UCSD-AML1 (cell line): ENCODE measurements at regions not wholly inside any gene's neighbourhood (a gene's known extent, or its start where the extent isn't known, plus 50 kb on each side); places are given as distances from the start of the nearest gene placed in this dataset.
"Not testable (repeated sequence)": the region's sequence is repeated elsewhere in the genome, so short reads cannot be mapped to it uniquely, and the experiment has no call there.

Experiments
- DNase-seq: peaks from one replicate; lab custom pipeline; 2025; ENCODE audit not compliant: unreplicated experiment; lab: John Stamatoyannopoulos, UW

GRCh38 chr7:25580141-25580540 is 351.9 kb upstream of the NPVF start:
- no peak for DNase-seq

- no peak for DNase-seq
These were observed 355.3 kb upstream of the NPVF start for GRCh38 chr7:25583621-25584020.

- DNase-seq, result no peak
These were observed 356.0 kb upstream of the NPVF start for GRCh38 chr7:25584112-25584938.

GRCh38 chr7:25586513-25586912 is 358.2 kb upstream of the NPVF start:
- DNase-seq, result no peak

GRCh38 chr7:25594122-25594521 is 365.8 kb upstream of the NPVF start:
- DNase-seq, result no peak

GRCh38 chr7:25594728-25595127 is 366.4 kb upstream of the NPVF start:
- DNase-seq, result no peak

GRCh38 chr7:25595996-25596395 is 367.7 kb upstream of the NPVF start:
- DNase-seq, result no peak

- DNase-seq, result no peak
These were observed 368.2 kb upstream of the NPVF start for GRCh38 chr7:25596443-25596842.

GRCh38 chr7:25597946-25598345 is 369.7 kb upstream of the NPVF start:
- no peak for DNase-seq

GRCh38 chr7:25598765-25599164 is 370.5 kb upstream of the NPVF start:
- no peak for DNase-seq

GRCh38 chr7:25600262-25600920 is 372.1 kb upstream of the NPVF start:
- no peak for DNase-seq

GRCh38 chr7:25602730-25603426 is 374.6 kb upstream of the NPVF start:
- not testable (repeated sequence) for DNase-seq

- not testable (repeated sequence) for DNase-seq
These were observed 375.1 kb upstream of the NPVF start for GRCh38 chr7:25603427-25603740.

GRCh38 chr7:25611196-25611595 is 382.9 kb upstream of the NPVF start:
- no peak for DNase-seq

GRCh38 chr7:25613912-25614311 is 385.6 kb upstream of the NPVF start:
- DNase-seq, result no peak

- no peak for DNase-seq
These were observed 386.1 kb upstream of the NPVF start for GRCh38 chr7:25614415-25614814.

- DNase-seq, result no peak
These were observed 386.7 kb upstream of the NPVF start for GRCh38 chr7:25615003-25615402.

GRCh38 chr7:25615593-25615992 is 387.3 kb upstream of the NPVF start:
- no peak for DNase-seq

GRCh38 chr7:25617214-25617613 is 388.9 kb upstream of the NPVF start:
- no peak for DNase-seq

- DNase-seq, result no peak
These were observed 389.4 kb upstream of the NPVF start for GRCh38 chr7:25617673-25618072.

GRCh38 chr7:25619381-25619780 is 391.1 kb upstream of the NPVF start:
- DNase-seq, result no peak
